K562 (cell line): ENCODE measurements at regions not wholly inside any gene's neighbourhood (a gene's known extent, or its start where the extent isn't known, plus 50 kb on each side); places are given as distances from the start of the nearest gene placed in this dataset.

ENCODE experiments used
- CBFB ChIP-seq: sonication (generic); formaldehyde crosslinking; IDR thresholded peaks from 2 replicates; pipeline ENCODE4 v1.4.0; 2020; ENCODE audit warnings: mild to moderate bottlenecking, missing genetic modification reagents
- CEBPG ChIP-seq, 3 experiments: fragments of 200-800 bp in 1 of 3; sonication (Bioruptor generic) in 1 of 3; sonication (generic) in 1 of 3; formaldehyde crosslinking in 1 of 3; IDR thresholded peaks in 2 of 3; conservative IDR thresholded peaks in 1 of 3; 2 replicates each; pipeline versions ENCODE4 v1.6.1 to v1.8.0; 2016 to 2022; ENCODE audit warnings: missing compliant biosample characterization in 2 of 3, missing genetic modification characterization in 2 of 3, mild to moderate bottlenecking in 1 of 3, missing genetic modification reagents in 1 of 3
- KDM5B ChIP-seq: fragments of 200-600 bp; sonication (generic); IDR thresholded peaks from 2 replicates; pipeline ENCODE4 v1.6.1; 2012; ENCODE audit warnings: low read depth, mild to moderate bottlenecking, moderate library complexity, low read length, control low read depth, inconsistent platforms; ENCODE audit not compliant: insufficient replicate concordance
- PHB2 ChIP-seq: fragments of 450-650 bp; IDR thresholded peaks from 2 replicates; pipeline ENCODE4 v1.6.1; 2017; ENCODE audit warnings: low read depth
- RAD21 ChIP-seq, 2 experiments: fragments of 250-450 bp in 1 of 2; fragments of 450-650 bp in 1 of 2; sonication (Bioruptor Pico) in 1 of 2; formaldehyde crosslinking in 1 of 2; IDR thresholded peaks in 1 of 2; conservative IDR thresholded peaks in 1 of 2; 2 replicates each; pipeline versions ENCODE4 v1.4.0 to v1.8.0; 2020 to 2022; ENCODE audit warnings: mild to moderate bottlenecking in 2 of 2, moderate library complexity in 1 of 2
- SMAD4 ChIP-seq: fragments of 250-450 bp; sonication (Bioruptor Pico); conservative IDR thresholded peaks from 2 replicates; pipeline ENCODE4 v1.8.0; 2021; ENCODE audit warnings: inconsistent platforms, mild to moderate bottlenecking, moderate library complexity
- TAF15 ChIP-seq: fragments of 200-400 bp; formaldehyde crosslinking; IDR thresholded peaks from 2 replicates; pipeline ENCODE4 v1.6.1; 2017; ENCODE audit warnings: mild to moderate bottlenecking, low read depth, low read length, moderate library complexity
- TF ChIP-seq, protein P1 (sequence below): conservative IDR thresholded peaks from 2 replicates; pipeline ENCODE4 v1.6.1; 2011; ENCODE audit warnings: low read depth, mild to moderate bottlenecking, low read length; ENCODE audit not compliant: control insufficient read depth
- TF ChIP-seq, protein P2 (sequence below), 3 experiments: IDR thresholded peaks in 2 of 3; conservative IDR thresholded peaks in 1 of 3; 2 replicates each; pipeline ENCODE4 v1.5.1; 2011 to 2012; ENCODE audit warnings: low read length in 3 of 3, mild to moderate bottlenecking in 3 of 3, control low read depth in 2 of 3, improper control_type of control experiment in 1 of 3, inconsistent platforms in 1 of 3, low read depth in 1 of 3, mixed read lengths in 1 of 3, moderate library complexity in 1 of 3; ENCODE audit not compliant: insufficient read depth in 2 of 3

DNA sequence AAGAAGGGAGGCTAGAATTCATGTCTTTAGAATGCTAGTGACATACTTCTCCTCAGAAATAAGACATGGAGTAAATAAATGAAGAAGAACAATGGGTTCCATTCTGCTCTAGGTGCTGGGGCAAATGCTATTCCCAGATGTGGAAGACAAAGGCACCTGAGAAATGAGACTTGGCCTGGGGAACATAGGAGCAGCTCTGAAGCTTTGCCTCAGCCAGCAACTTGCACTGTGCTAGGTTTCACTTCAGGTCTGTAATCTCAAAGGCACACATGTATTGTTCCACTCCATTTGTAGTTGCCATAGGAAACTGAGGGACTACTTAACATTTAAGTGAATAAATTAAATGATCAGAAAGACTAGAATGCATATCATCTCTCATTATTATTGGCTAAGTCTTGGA, 538.9 kb upstream of the REG3G start:
- TF ChIP-seq PHB2 = no peak
- no peak for TF ChIP-seq TAF15
- TF ChIP-seq, protein P1, sequence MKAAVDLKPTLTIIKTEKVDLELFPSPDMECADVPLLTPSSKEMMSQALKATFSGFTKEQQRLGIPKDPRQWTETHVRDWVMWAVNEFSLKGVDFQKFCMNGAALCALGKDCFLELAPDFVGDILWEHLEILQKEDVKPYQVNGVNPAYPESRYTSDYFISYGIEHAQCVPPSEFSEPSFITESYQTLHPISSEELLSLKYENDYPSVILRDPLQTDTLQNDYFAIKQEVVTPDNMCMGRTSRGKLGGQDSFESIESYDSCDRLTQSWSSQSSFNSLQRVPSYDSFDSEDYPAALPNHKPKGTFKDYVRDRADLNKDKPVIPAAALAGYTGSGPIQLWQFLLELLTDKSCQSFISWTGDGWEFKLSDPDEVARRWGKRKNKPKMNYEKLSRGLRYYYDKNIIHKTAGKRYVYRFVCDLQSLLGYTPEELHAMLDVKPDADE = no peak
- no peak for TF ChIP-seq CEBPG (CRISPR knock-in tag; IDR thresholded peaks at IDR 0.05)
- no peak for TF ChIP-seq CEBPG (tag; conservative IDR thresholded peaks at IDR 0.05 in 1 of 2, IDR thresholded peaks at IDR 0.05 in 1 of 2)
- TF ChIP-seq, protein P2, sequence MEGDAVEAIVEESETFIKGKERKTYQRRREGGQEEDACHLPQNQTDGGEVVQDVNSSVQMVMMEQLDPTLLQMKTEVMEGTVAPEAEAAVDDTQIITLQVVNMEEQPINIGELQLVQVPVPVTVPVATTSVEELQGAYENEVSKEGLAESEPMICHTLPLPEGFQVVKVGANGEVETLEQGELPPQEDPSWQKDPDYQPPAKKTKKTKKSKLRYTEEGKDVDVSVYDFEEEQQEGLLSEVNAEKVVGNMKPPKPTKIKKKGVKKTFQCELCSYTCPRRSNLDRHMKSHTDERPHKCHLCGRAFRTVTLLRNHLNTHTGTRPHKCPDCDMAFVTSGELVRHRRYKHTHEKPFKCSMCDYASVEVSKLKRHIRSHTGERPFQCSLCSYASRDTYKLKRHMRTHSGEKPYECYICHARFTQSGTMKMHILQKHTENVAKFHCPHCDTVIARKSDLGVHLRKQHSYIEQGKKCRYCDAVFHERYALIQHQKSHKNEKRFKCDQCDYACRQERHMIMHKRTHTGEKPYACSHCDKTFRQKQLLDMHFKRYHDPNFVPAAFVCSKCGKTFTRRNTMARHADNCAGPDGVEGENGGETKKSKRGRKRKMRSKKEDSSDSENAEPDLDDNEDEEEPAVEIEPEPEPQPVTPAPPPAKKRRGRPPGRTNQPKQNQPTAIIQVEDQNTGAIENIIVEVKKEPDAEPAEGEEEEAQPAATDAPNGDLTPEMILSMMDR (IDR thresholded peaks at IDR 0.05 in 2 of 3, conservative IDR thresholded peaks at IDR 0.05 in 1 of 3; ENCODE audit: insufficient read depth in 2 of 3, low read depth in 1 of 3, low read length in 3 of 3) = no peak
- TF ChIP-seq SMAD4 (CRISPR knock-in tag) = no peak
- no peak for TF ChIP-seq CBFB
- TF ChIP-seq KDM5B = no peak
- no peak for TF ChIP-seq RAD21 (CRISPR knock-in tag; conservative IDR thresholded peaks at IDR 0.05 in 1 of 2, IDR thresholded peaks at IDR 0.05 in 1 of 2)
